SJSA1 (cell line): ENCODE measurements at regions not wholly inside any gene's neighbourhood (a gene's known extent, or its start where the extent isn't known, plus 50 kb on each side); places are given as distances from the start of the nearest gene placed in this dataset.
"Not testable (repeated sequence)": the region's sequence is repeated elsewhere in the genome, so short reads cannot be mapped to it uniquely, and the experiment has no call there.

ENCODE experiments used
- DNase-seq, 2 experiments: peaks; one replicate each; pipeline ENCODE4 v3.0.0-alpha.2; 2015 to 2020; ENCODE audit warnings: low spot score in 2 of 2, low read depth in 1 of 2
- H3K27ac ChIP-seq: fragments of 250-450 bp; sonication (Bioruptor Pico); 2 replicates; pipeline ENCODE4 v1.5.1; 2020; ENCODE audit warnings: mild to moderate bottlenecking, moderate library complexity
- H3K27me3 ChIP-seq: fragments of 250-450 bp; sonication (Bioruptor Pico); replicated peaks from 2 replicates; pipeline ENCODE4 v1.5.1; 2020; ENCODE audit warnings: mild to moderate bottlenecking, moderate library complexity
- H3K36me3 ChIP-seq: fragments of 250-450 bp; sonication (Bioruptor Pico); 2 replicates; pipeline ENCODE4 v1.5.1; 2020; ENCODE audit warnings: mild to moderate bottlenecking
- H3K4me1 ChIP-seq: fragments of 250-450 bp; sonication (Bioruptor Pico); replicated peaks from 2 replicates; pipeline ENCODE4 v1.6.1; 2021; ENCODE audit warnings: mild to moderate bottlenecking
- H3K4me3 ChIP-seq: fragments of 250-450 bp; sonication (Bioruptor Pico); 2 replicates; pipeline ENCODE4 v1.5.1; 2020; ENCODE audit warnings: mild to moderate bottlenecking
- H3K9me3 ChIP-seq: fragments of 250-450 bp; sonication (Bioruptor Pico); replicated peaks from 2 replicates; pipeline ENCODE4 v1.5.1; 2020; ENCODE audit warnings: mild to moderate bottlenecking

- H3K9me3 ChIP-seq: no peaks in the 10 kb centered on the region
- no peak overlapping the region for H3K27ac ChIP-seq
- no peaks in the 10 kb centered on the region for H3K36me3 ChIP-seq
- H3K4me3 ChIP-seq: no peak overlapping the region
- H3K27me3 ChIP-seq: peaks cover 11% of the 10 kb centered on the region
- no peaks in the 10 kb centered on the region for H3K4me1 ChIP-seq
- DNase-seq: no peak
Observed at GRCh38 chr1:116185161-116185701, 74.0 kb downstream of the MAB21L3 start.

GRCh38 chr1:116189481-116189880 lies 78.3 kb downstream of the MAB21L3 start:
- peaks cover 5% of the 10 kb centered on the region; the same call in 1 of the 2 replicates for H3K27me3 ChIP-seq
- no peaks in the 10 kb centered on the region for H3K9me3 ChIP-seq
- no peaks in the 10 kb centered on the region for H3K36me3 ChIP-seq
- no peak overlapping the region for H3K4me3 ChIP-seq
- no peak for DNase-seq
- H3K4me1 ChIP-seq: no peaks in the 10 kb centered on the region
- no peak overlapping the region for H3K27ac ChIP-seq

GRCh38 chr1:116191294-116191693 lies 80.1 kb downstream of the MAB21L3 start:
- Histone ChIP-seq H3K4me3 (no peak overlapping the region), H3K36me3 (no peaks in the 10 kb centered on the region), H3K9me3 (no peaks in the 10 kb centered on the region), H3K27me3 (peaks cover 5% of the 10 kb centered on the region; the same call in 1 of the 2 replicates), H3K27ac (no peak overlapping the region), H3K4me1 (no peaks in the 10 kb centered on the region)
- DNase-seq: no peak

- Histone ChIP-seq H3K4me1 (no peaks in the 10 kb centered on the region), H3K9me3 (no peaks in the 10 kb centered on the region), H3K36me3 (no peaks in the 10 kb centered on the region), H3K27ac (no peak overlapping the region), H3K27me3 (peaks cover 5% of the 10 kb centered on the region; the same call in 1 of the 2 replicates), H3K4me3 (no peak overlapping the region)
- DNase-seq: no peak
Observed at GRCh38 chr1:116193768-116194167, 82.6 kb downstream of the MAB21L3 start.

- no peak for DNase-seq
- H3K36me3 ChIP-seq: no peaks in the 10 kb centered on the region
- no peak overlapping the region for H3K4me3 ChIP-seq
- no peaks in the 10 kb centered on the region for H3K4me1 ChIP-seq
- H3K27me3 ChIP-seq: 0 out of 2 replicates have a peak, but pooled peaks cover 5% of the 10 kb centered on the region
- no peaks in the 10 kb centered on the region for H3K9me3 ChIP-seq
- no peak overlapping the region for H3K27ac ChIP-seq
Observed at GRCh38 chr1:116194568-116194967, 83.4 kb downstream of the MAB21L3 start.

- Histone ChIP-seq H3K27ac (no peak overlapping the region), H3K4me1 (no peaks in the 10 kb centered on the region), H3K27me3 (0 out of 2 replicates have a peak, but pooled peaks cover 5% of the 10 kb centered on the region), H3K4me3 (no peak overlapping the region), H3K9me3 (no peaks in the 10 kb centered on the region), H3K36me3 (no peaks in the 10 kb centered on the region)
- no peak for DNase-seq
Observed at GRCh38 chr1:116195077-116195868, 84.1 kb downstream of the MAB21L3 start.

GRCh38 chr1:116200343-116200742 lies 89.1 kb downstream of the MAB21L3 start:
- DNase-seq, H3K4me1 ChIP-seq, H3K4me3 ChIP-seq, H3K27ac ChIP-seq, H3K36me3 ChIP-seq, H3K9me3 ChIP-seq: not testable (repeated sequence)
- peaks cover 11% of the 10 kb centered on the region; the same call in 1 of the 2 replicates for H3K27me3 ChIP-seq

- H3K36me3 ChIP-seq: no peaks in the 10 kb centered on the region
- H3K9me3 ChIP-seq: no peaks in the 10 kb centered on the region
- no peak overlapping the region for H3K27ac ChIP-seq
- H3K4me3 ChIP-seq: no peak overlapping the region
- DNase-seq: no peak
- peaks cover 8% of the 10 kb centered on the region; the same call in 1 of the 2 replicates for H3K27me3 ChIP-seq
- no peaks in the 10 kb centered on the region for H3K4me1 ChIP-seq
Observed at GRCh38 chr1:116201911-116202310, 90.7 kb downstream of the MAB21L3 start.

- Histone ChIP-seq H3K27ac (no peak overlapping the region), H3K27me3 (peaks cover 8% of the 10 kb centered on the region; the same call in 1 of the 2 replicates), H3K9me3 (no peaks in the 10 kb centered on the region), H3K36me3 (no peaks in the 10 kb centered on the region), H3K4me1 (no peaks in the 10 kb centered on the region), H3K4me3 (no peak overlapping the region)
- DNase-seq: no peak
Observed at GRCh38 chr1:116203181-116203723, 92.1 kb downstream of the MAB21L3 start.

- no peak overlapping the region for H3K27ac ChIP-seq
- DNase-seq: no peak
- no peak overlapping the region for H3K4me3 ChIP-seq
- peaks cover 8% of the 10 kb centered on the region; the same call in 1 of the 2 replicates for H3K27me3 ChIP-seq
- no peaks in the 10 kb centered on the region for H3K36me3 ChIP-seq
- no peaks in the 10 kb centered on the region for H3K4me1 ChIP-seq
- H3K9me3 ChIP-seq: no peaks in the 10 kb centered on the region
Observed at GRCh38 chr1:116203920-116204319, 92.7 kb downstream of the MAB21L3 start.

GRCh38 chr1:116205941-116206679 lies 94.9 kb downstream of the MAB21L3 start:
- H3K4me3 ChIP-seq: no peak overlapping the region
- no peaks in the 10 kb centered on the region for H3K36me3 ChIP-seq
- no peaks in the 10 kb centered on the region for H3K9me3 ChIP-seq
- H3K4me1 ChIP-seq: no peaks in the 10 kb centered on the region
- no peak for DNase-seq
- H3K27me3 ChIP-seq: peaks cover 8% of the 10 kb centered on the region; the same call in 1 of the 2 replicates
- no peak overlapping the region for H3K27ac ChIP-seq

GRCh38 chr1:116207126-116207735 lies 96.0 kb downstream of the MAB21L3 start:
- Histone ChIP-seq H3K36me3 (no peaks in the 10 kb centered on the region), H3K4me3 (no peak overlapping the region), H3K9me3 (no peaks in the 10 kb centered on the region)

GRCh38 chr1:116208136-116208535 lies 96.9 kb downstream of the MAB21L3 start:
- H3K4me3 ChIP-seq: no peak overlapping the region
- no peaks in the 10 kb centered on the region for H3K9me3 ChIP-seq
- no peaks in the 10 kb centered on the region for H3K36me3 ChIP-seq
- no peaks in the 10 kb centered on the region for H3K4me1 ChIP-seq
- H3K27ac ChIP-seq: no peak overlapping the region
- H3K27me3 ChIP-seq: no peaks in the 10 kb centered on the region
- no peak for DNase-seq

More at GRCh38 chr1:116207126-116207735, 96.0 kb downstream of the MAB21L3 start:
- no peak for DNase-seq
- H3K27ac ChIP-seq: no peak overlapping the region
- no peaks in the 10 kb centered on the region for H3K27me3 ChIP-seq
- no peaks in the 10 kb centered on the region for H3K4me1 ChIP-seq
